Right lobe of liver (tissue), 6 donors: ENCODE measurements at regions not wholly inside any gene's neighbourhood (a gene's known extent, or its start where the extent isn't known, plus 50 kb on each side); places are given as distances from the start of the nearest gene placed in this dataset.

Experiments used
- ATAC-seq, 4 donors: fragments of 200-7000 bp; cut with Tn5 transposase; one replicate each; pipeline ENCODE4 v1.9.1; 2020; ENCODE audit warnings: mild to moderate bottlenecking in 4 of 4, moderate library complexity in 4 of 4
- DNase-seq, 3 donors: peaks; one replicate each; pipeline ENCODE4 v3.0.0-alpha.2; 2020
- H3K27ac ChIP-seq, 3 donors: fragments of 200-600 bp; one replicate each; pipeline ENCODE4 v1.8.0; 2022
- H3K27me3 ChIP-seq, 2 donors: fragments of 200-600 bp; one replicate each; pipeline ENCODE4 v1.8.0; 2022
- H3K36me3 ChIP-seq, 4 donors: fragments of 200-600 bp; sonication (generic) in 1 of 4; one replicate each; pipeline versions ENCODE4 v1.5.1 to v1.8.0; 2017 to 2022; ENCODE audit warnings: control low read depth in 1 of 4
- H3K4me1 ChIP-seq, 4 donors: fragments of 200-600 bp; sonication (generic) in 1 of 4; one replicate each; pipeline versions ENCODE4 v1.5.1 to v1.8.0; 2017 to 2022; ENCODE audit warnings: control low read depth in 1 of 4
- H3K4me3 ChIP-seq, 3 donors: fragments of 200-600 bp; one replicate each; pipeline ENCODE4 v1.8.0; 2022
- H3K9me3 ChIP-seq, 4 donors: fragments of 200-600 bp; sonication (generic) in 1 of 4; one replicate each; pipeline versions ENCODE4 v1.5.1 to v1.8.0; 2017 to 2022; ENCODE audit warnings: control low read depth in 1 of 4
- CTCF ChIP-seq, 4 donors: fragments of 200-600 bp in 3 of 4; fragments of 450-650 bp in 1 of 4; IDR thresholded peaks; one replicate each; pipeline versions ENCODE4 v1.5.1 to v1.8.0; 2016 to 2022; ENCODE audit warnings: antibody characterized with exemption in 4 of 4, mild to moderate bottlenecking in 2 of 4
- POLR2A ChIP-seq: fragments of 450-650 bp; IDR thresholded peaks from one replicate; pipeline ENCODE4 v1.6.1; 2017; ENCODE audit warnings: antibody characterized with exemption, mild to moderate bottlenecking
- WGBS: methylation state at CpG from one replicate; pipeline ENCODE4 v1.1.6; 2018; ENCODE audit warnings: low coverage, low lambda C conversion rate; ENCODE audit not compliant: insufficient coverage; ENCODE audit errors: missing lambda C conversion rate; 5-methylcytosine and 5-hydroxymethylcytosine counted together
- intact Hi-C, 2 donors: fragments of 100-400 bp; cut with DNase I; formaldehyde crosslinking; loops; one replicate each; pipeline versions ENCODE4 v1.11.2 to v1.14.1; 2022
- donor health status: DM: no; HTN: yes; CAD: no.
- donor health status: DM: no; HTN: no; CAD: no.
- donor health status: DM: no; HTN: no; CAD: no.
- donor health status: DM: no; HTN: yes; CAD: no.
- donor health status: DM: no; HTN: yes; CAD: no.

GRCh38 chr9:12191630-12192029, 501.6 kb upstream of the TYRP1 start:
- Histone ChIP-seq H3K27ac (no peak overlapping the region), H3K36me3 (no peaks in the 10 kb centered on the region), H3K4me3 (no peak overlapping the region), H3K4me1 (no peaks in the 10 kb centered on the region), H3K27me3 (no peaks in the 10 kb centered on the region), H3K9me3 (no peaks in the 10 kb centered on the region)
- WGBS = 52% methylated on average over 2 of the region's 2 CpGs
- DNase-seq = no peak
- intact Hi-C loops = no loop called here
- TF ChIP-seq CTCF (IDR thresholded peaks at IDR 0.05) (no peak), POLR2A (no peak)
- ATAC-seq = peak in 1 of 4 donors; percentile 33

- no peaks in the 10 kb centered on the region for H3K36me3 ChIP-seq
- no peaks in the 10 kb centered on the region for H3K9me3 ChIP-seq
- intact Hi-C loops = no loop called here
- no peak overlapping the region for H3K4me3 ChIP-seq
- H3K4me1 ChIP-seq = no peaks in the 10 kb centered on the region
- no peak for TF ChIP-seq CTCF (IDR thresholded peaks at IDR 0.05)
- no peak for TF ChIP-seq POLR2A
- ATAC-seq (no peak), DNase-seq (no peak)
- H3K27me3 ChIP-seq = no peaks in the 10 kb centered on the region
- WGBS = 39% methylated on average over 2 of the region's 2 CpGs
- no peak overlapping the region for H3K27ac ChIP-seq
Observed at GRCh38 chr9:12194731-12195130, 498.5 kb upstream of the TYRP1 start.

- intact Hi-C loops = no loop called here
- no peak overlapping the region for H3K4me3 ChIP-seq
- no peaks in the 10 kb centered on the region for H3K9me3 ChIP-seq
- H3K4me1 ChIP-seq = no peaks in the 10 kb centered on the region
- H3K27ac ChIP-seq = no peak overlapping the region
- no peaks in the 10 kb centered on the region for H3K36me3 ChIP-seq
- DNase-seq = no peak
- no peaks in the 10 kb centered on the region for H3K27me3 ChIP-seq
- TF ChIP-seq POLR2A = no peak
- no peak for TF ChIP-seq CTCF (IDR thresholded peaks at IDR 0.05)
- no peak for ATAC-seq
Observed at GRCh38 chr9:12195456-12195855, 497.7 kb upstream of the TYRP1 start.

- H3K36me3 ChIP-seq = no peaks in the 10 kb centered on the region
- DNase-seq = no peak
- no peak overlapping the region for H3K4me3 ChIP-seq
- TF ChIP-seq CTCF (IDR thresholded peaks at IDR 0.05) = no peak
- no peak for TF ChIP-seq POLR2A
- H3K9me3 ChIP-seq = no peaks in the 10 kb centered on the region
- ATAC-seq = no peak
- intact Hi-C loops = no loop called here
- no peaks in the 10 kb centered on the region for H3K27me3 ChIP-seq
- no peaks in the 10 kb centered on the region for H3K4me1 ChIP-seq
- WGBS = 45% methylated on average over 4 of the region's 4 CpGs
- no peak overlapping the region for H3K27ac ChIP-seq
Observed at GRCh38 chr9:12204512-12204911, 488.7 kb upstream of the TYRP1 start.

GRCh38 chr9:12212860-12213259, 480.3 kb upstream of the TYRP1 start:
- no peak overlapping the region for H3K27ac ChIP-seq
- H3K27me3 ChIP-seq = no peaks in the 10 kb centered on the region
- no peak for DNase-seq
- no peak overlapping the region for H3K4me3 ChIP-seq
- H3K36me3 ChIP-seq = no peaks in the 10 kb centered on the region
- no peak for TF ChIP-seq CTCF (IDR thresholded peaks at IDR 0.05)
- TF ChIP-seq POLR2A = no peak
- ATAC-seq = no peak
- 30% methylated on average over 3 of the region's 3 CpGs for WGBS
- H3K9me3 ChIP-seq = no peaks in the 10 kb centered on the region
- no peaks in the 10 kb centered on the region for H3K4me1 ChIP-seq
- intact Hi-C loops = no loop called here
